Chondrocyte (in vitro differentiated cells): ENCODE measurements at regions not wholly inside any gene's neighbourhood (a gene's known extent, or its start where the extent isn't known, plus 50 kb on each side); places are given as distances from the start of the nearest gene placed in this dataset.

Source experiments
- DNase-seq: peaks from one replicate; pipeline ENCODE4 v3.0.0; 2021; ENCODE audit warnings: mixed read lengths, low spot score
- H3K27ac Mint-ChIP-seq: one replicate; pipeline ENCODE4 v1.8.0; 2021; ENCODE audit warnings: mild to moderate bottlenecking, moderate library complexity, mixed read lengths; ENCODE audit not compliant: unreplicated experiment
- H3K27me3 Mint-ChIP-seq: 2 replicates; pipeline ENCODE4 v1.8.0; 2021; ENCODE audit warnings: low read depth, mixed read lengths
- H3K36me3 Mint-ChIP-seq: 2 replicates; pipeline ENCODE4 v1.8.0; 2021; ENCODE audit warnings: low read depth, mixed read lengths
- H3K4me1 Mint-ChIP-seq: 2 replicates; pipeline ENCODE4 v1.8.0; 2021; ENCODE audit warnings: low read depth, mild to moderate bottlenecking, mixed read lengths
- H3K4me3 Mint-ChIP-seq: one replicate; pipeline ENCODE4 v1.8.0; 2021; ENCODE audit warnings: mild to moderate bottlenecking, moderate library complexity, mixed read lengths; ENCODE audit not compliant: unreplicated experiment
- H3K9me3 Mint-ChIP-seq: 2 replicates; pipeline ENCODE4 v1.8.0; 2021; ENCODE audit warnings: low read depth, mixed read lengths
- TF ChIP-seq, protein P1 (sequence below): fragments of 200-600 bp; sonication (generic); IDR thresholded peaks from 2 replicates; pipeline ENCODE4 v1.5.0; 2021; ENCODE audit warnings: antibody characterized with exemption, mild to moderate bottlenecking, moderate library complexity

DNA sequence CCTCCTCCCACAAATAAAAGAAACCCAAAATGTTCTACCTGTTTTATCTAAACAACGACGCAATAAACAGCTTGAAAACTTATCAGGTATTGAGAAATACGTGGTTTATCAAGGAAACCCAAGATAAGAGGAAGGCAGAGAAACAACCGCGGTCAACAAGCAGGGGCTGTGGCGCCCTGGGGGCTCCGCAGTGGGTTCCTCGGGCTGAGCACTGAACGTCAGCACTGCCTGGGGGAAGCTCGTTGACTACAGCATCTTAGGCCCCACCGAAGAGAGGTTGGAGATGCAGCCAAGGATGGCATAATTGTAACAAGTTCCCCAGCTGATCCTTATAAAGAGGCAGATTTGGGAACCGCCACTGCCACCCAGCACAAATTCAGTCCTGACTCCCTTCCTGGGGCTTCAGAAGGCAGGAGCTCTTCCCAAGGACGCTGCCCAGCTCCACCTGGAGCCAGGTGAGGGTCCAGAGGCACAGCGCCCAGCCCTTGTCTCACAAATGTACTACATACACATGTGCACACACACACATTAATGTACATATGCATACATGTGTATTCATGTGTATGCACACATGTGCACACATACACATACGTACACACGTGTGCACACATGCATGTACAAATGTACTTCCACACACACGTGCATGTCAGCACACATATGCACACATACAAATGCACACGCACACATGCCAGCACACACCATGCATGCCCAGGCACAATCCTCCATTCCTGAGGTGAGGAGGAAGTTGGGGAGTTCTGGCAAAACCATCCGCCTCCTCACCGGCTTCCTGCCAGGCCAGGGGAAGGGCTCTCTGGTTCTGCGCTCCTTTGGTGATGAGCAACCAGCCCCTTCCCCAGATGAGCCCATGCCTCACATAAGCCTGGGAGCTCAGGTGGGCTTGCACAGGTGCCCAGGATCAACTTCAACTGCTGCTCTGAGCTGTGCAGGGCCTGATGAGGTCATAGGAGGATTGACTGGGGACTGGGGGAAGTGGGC is 251.1 kb downstream of the NPHP4 start:
- H3K27me3 Mint-ChIP-seq: peaks cover 14% of the 10 kb centered on the region
- TF ChIP-seq, protein P1, sequence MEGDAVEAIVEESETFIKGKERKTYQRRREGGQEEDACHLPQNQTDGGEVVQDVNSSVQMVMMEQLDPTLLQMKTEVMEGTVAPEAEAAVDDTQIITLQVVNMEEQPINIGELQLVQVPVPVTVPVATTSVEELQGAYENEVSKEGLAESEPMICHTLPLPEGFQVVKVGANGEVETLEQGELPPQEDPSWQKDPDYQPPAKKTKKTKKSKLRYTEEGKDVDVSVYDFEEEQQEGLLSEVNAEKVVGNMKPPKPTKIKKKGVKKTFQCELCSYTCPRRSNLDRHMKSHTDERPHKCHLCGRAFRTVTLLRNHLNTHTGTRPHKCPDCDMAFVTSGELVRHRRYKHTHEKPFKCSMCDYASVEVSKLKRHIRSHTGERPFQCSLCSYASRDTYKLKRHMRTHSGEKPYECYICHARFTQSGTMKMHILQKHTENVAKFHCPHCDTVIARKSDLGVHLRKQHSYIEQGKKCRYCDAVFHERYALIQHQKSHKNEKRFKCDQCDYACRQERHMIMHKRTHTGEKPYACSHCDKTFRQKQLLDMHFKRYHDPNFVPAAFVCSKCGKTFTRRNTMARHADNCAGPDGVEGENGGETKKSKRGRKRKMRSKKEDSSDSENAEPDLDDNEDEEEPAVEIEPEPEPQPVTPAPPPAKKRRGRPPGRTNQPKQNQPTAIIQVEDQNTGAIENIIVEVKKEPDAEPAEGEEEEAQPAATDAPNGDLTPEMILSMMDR: no peak
- no peaks in the 10 kb centered on the region for H3K36me3 Mint-ChIP-seq
- no peak overlapping the region for H3K27ac Mint-ChIP-seq
- peak; percentile 64 for DNase-seq
- H3K4me3 Mint-ChIP-seq: no peak overlapping the region
- no peaks in the 10 kb centered on the region for H3K4me1 Mint-ChIP-seq
- peaks cover 2% of the 10 kb centered on the region for H3K9me3 Mint-ChIP-seq

DNA sequence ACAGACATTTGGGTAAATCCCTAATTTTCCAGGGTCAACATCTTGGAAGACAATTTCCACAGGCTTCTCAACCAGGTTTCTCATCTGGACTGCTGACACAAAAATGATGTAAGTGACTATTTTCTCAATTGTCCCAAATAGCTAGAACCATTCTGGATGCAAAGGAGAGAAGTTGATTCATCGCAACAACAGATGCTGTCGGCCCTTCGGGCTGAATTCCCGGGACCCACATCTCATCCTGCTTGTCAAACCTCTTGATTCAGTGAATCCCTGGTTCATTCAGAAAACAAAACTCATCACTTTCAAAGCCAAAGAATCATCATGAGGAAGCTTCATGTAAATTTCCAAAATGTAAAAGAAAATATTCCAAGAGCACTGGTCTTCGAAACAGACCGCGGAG is 251.8 kb downstream of the NPHP4 start:
- Mint-ChIP-seq H3K36me3 (no peaks in the 10 kb centered on the region), H3K4me1 (no peaks in the 10 kb centered on the region), H3K9me3 (peaks cover 2% of the 10 kb centered on the region), H3K4me3 (no peak overlapping the region), H3K27ac (no peak overlapping the region), H3K27me3 (peaks cover 11% of the 10 kb centered on the region)
- peak; percentile 30 for DNase-seq
- TF ChIP-seq, protein P1: no peak

DNA sequence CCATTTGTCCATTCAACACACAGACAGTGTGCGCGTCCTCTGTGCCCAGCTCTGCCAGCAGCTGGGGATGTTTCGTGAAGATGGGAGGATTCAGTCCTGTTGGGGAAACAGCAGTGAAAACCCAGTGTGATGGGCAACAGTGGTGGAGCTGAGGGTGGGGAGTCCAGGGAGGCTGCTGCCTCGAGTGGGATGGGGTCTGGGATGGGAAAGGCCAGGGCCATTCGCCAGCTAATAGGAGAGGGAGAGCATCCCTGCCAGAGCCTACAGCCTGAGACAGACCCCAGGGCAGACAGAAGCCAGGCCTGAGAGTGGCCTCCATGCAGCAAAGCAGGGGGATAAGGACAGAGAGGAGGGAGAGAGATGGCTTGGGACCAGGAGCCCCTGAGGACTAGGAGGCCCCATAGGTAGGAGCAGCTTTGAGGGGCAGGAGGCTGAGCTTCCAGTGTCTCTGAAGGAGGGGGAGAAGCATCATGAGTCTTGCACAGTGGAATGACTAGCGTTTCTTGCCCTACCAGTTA is 252.6 kb downstream of the NPHP4 start:
- Mint-ChIP-seq H3K4me1 (no peaks in the 10 kb centered on the region), H3K9me3 (peaks cover 2% of the 10 kb centered on the region), H3K36me3 (no peaks in the 10 kb centered on the region), H3K27me3 (peaks cover 4% of the 10 kb centered on the region), H3K27ac (no peak overlapping the region), H3K4me3 (no peak overlapping the region)
- TF ChIP-seq, protein P1: no peak
- DNase-seq: peak; percentile 32

DNA sequence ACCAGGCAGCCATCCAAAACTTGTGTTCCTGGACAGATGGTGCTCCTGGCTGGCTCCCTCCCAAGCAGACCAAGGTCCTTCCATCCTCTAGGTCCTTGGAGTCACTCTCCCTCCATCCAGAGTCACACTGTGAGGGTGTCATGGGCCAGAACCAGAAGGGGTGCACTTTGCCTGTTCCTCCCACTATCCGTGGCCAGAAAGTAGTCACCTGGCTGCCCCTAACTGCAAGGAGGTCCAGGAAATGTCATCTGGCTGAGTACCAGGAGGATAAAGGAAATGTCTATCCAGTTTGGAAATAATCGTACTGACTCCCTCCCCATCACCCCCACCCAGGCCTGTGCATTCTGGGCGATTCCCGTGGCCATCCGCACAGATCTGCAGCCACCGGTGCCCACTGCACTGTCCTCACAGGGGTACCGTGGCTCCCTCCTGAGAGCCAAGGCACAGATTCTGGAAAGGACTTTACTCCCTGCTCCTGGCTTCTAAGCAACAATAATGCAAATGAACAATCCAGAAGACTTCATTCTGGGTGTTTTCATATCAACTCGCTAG is 253.2 kb downstream of the NPHP4 start:
- peaks cover 2% of the 10 kb centered on the region for H3K27me3 Mint-ChIP-seq
- peaks cover 2% of the 10 kb centered on the region for H3K9me3 Mint-ChIP-seq
- TF ChIP-seq, protein P1: no peak

DNA sequence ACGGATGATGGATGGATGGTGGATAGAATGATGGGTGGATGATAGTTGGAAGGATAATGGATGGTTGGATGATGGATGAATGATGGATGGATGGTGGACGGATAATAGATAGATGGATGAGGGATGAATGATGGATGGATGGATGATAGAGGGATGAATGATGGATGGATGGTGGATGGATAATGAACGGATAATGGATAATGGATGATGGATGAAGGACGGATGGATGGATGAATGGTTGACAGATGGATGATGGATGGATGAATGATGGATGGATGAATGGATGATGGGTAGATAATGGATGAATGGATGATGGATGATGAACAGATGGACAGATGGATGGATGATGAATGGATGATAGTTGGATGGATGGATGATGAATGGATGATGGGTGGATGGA is 255.1 kb downstream of the NPHP4 start:
- H3K9me3 Mint-ChIP-seq: peaks cover 2% of the 10 kb centered on the region
- H3K27me3 Mint-ChIP-seq: peaks cover 2% of the 10 kb centered on the region
- DNase-seq: no peak
- H3K4me1 Mint-ChIP-seq: no peaks in the 10 kb centered on the region
- TF ChIP-seq, protein P1: no peak
- H3K36me3 Mint-ChIP-seq: no peaks in the 10 kb centered on the region
- no peak overlapping the region for H3K27ac Mint-ChIP-seq
- no peak overlapping the region for H3K4me3 Mint-ChIP-seq

More for the DNA sequence above, 253.2 kb downstream of the NPHP4 start:
- Mint-ChIP-seq H3K36me3 (no peaks in the 10 kb centered on the region), H3K27ac (no peak overlapping the region), H3K4me3 (no peak overlapping the region), H3K4me1 (no peaks in the 10 kb centered on the region)
- DNase-seq: peak; percentile 51
